ENCODE measurements at regions not wholly inside any gene's neighbourhood (a gene's known extent, or its start where the extent isn't known, plus 50 kb on each side); places are given as distances from the start of the nearest gene placed in this dataset.

DNA sequence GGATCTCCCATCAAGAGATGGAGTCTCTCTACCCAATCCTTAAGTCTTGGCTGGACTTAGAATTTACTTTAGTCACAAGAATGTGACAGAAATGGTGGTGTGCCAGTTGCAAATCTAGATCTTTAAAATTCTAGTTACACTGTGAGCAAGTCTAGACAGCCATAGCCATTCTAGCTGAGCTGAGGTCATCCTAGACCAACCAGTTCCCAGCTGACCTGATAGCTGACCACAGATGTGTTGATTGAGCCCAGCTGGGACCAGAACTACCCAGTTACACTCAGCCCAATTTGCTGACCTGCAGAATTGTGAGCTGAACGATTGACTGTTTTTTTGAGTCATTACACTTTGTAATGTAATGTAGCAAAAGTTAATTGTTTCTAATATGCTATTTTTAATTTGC is 251.8 kb downstream of the ADGRL2 start:
- TF ChIP-seq POLR2A (IDR thresholded peaks at IDR 0.05), result no peak
- TF ChIP-seq, protein P1, sequence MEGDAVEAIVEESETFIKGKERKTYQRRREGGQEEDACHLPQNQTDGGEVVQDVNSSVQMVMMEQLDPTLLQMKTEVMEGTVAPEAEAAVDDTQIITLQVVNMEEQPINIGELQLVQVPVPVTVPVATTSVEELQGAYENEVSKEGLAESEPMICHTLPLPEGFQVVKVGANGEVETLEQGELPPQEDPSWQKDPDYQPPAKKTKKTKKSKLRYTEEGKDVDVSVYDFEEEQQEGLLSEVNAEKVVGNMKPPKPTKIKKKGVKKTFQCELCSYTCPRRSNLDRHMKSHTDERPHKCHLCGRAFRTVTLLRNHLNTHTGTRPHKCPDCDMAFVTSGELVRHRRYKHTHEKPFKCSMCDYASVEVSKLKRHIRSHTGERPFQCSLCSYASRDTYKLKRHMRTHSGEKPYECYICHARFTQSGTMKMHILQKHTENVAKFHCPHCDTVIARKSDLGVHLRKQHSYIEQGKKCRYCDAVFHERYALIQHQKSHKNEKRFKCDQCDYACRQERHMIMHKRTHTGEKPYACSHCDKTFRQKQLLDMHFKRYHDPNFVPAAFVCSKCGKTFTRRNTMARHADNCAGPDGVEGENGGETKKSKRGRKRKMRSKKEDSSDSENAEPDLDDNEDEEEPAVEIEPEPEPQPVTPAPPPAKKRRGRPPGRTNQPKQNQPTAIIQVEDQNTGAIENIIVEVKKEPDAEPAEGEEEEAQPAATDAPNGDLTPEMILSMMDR (IDR thresholded peaks at IDR 0.05), result no peak
- no peak for TF ChIP-seq POLR2AphosphoS5 (IDR thresholded peaks at IDR 0.05)
